ENCODE measurements at regions not wholly inside any gene's neighbourhood (a gene's known extent, or its start where the extent isn't known, plus 50 kb on each side); places are given as distances from the start of the nearest gene placed in this dataset.
"Not testable (repeated sequence)": the region's sequence is repeated elsewhere in the genome, so short reads cannot be mapped to it uniquely, and the experiment has no call there.

DNA sequence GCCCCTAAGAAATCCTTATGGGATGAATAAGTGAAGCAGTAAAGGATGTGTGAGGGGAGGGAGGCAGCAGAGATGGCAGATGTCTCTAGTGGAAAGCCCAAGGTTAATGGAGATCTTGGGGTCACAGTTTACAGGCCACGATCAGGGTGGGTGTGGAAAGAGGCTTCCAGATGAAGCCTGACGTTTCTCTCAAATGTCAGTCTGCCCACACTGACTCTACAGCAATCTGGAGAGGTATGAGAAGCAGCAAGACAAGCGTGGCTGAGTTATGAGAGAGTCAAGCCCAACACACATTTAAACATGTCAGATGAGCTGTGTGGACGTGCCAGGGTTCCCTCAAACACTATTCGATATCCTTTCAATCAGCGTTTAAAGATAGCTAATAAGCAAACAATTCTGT, 308.2 kb downstream of the BCL2L11 start:
- H3K27me3 ChIP-seq (replicated peaks in 1 of 4; ENCODE audit: control insufficient read depth in 3 of 4, extremely low read depth in 1 of 4, insufficient read depth in 3 of 4, low read length in 3 of 4); H3K9ac ChIP-seq (replicated peaks in 1 of 4; ENCODE audit: extremely low read depth in 1 of 4, low read depth in 3 of 4, low read length in 3 of 4); H4K91ac ChIP-seq (replicated peaks; ENCODE audit: insufficient read length, low read length); H2BK15ac ChIP-seq (ENCODE audit: low read length); H4K20me1 ChIP-seq (replicated peaks in 1 of 2; ENCODE audit: control insufficient read depth in 1 of 2, insufficient read depth in 2 of 2, low read length in 2 of 2); H3K4me2 ChIP-seq (ENCODE audit: insufficient read depth in 1 of 2, low read depth in 2 of 2, low read length in 2 of 2); H2AFZ ChIP-seq (ENCODE audit: low read length); H3K4me1 ChIP-seq (replicated peaks in 1 of 4; ENCODE audit: control insufficient read depth in 3 of 4, insufficient read depth in 4 of 4, low read length in 3 of 4); H3K4ac ChIP-seq (replicated peaks; ENCODE audit: insufficient read length, low read depth, low read length); H3K27ac ChIP-seq (ENCODE audit: low read depth, low read length); H3K14ac ChIP-seq (ENCODE audit: insufficient read length); CTCF ChIA-PET (ENCODE audit: partially characterized antibody); H2BK12ac ChIP-seq (ENCODE audit: low read depth, low read length); H3K79me2 ChIP-seq (ENCODE audit: control insufficient read depth in 1 of 2, insufficient read depth in 2 of 2, low read length in 2 of 2); H2BK120ac ChIP-seq (replicated peaks; ENCODE audit: low read depth, low read length); H2BK5ac ChIP-seq (ENCODE audit: low read depth, low read length); DNase-seq (ENCODE audit: low read depth in 1 of 2, low spot score in 2 of 2); H3K56ac ChIP-seq (replicated peaks; ENCODE audit: insufficient read length, low read depth, low read length); H4K8ac ChIP-seq (ENCODE audit: extremely low read depth, insufficient read depth, low read length); H3K23ac ChIP-seq (ENCODE audit: insufficient read length); FAIRE-seq; H3K4me3 ChIP-seq (ENCODE audit: extremely low read depth in 1 of 4, insufficient read depth in 2 of 4, low read depth in 3 of 4, low read length in 4 of 4); POLR2A ChIA-PET (ENCODE audit: partially characterized antibody); H3K79me1 ChIP-seq (ENCODE audit: low read depth, low read length); H3K9me3 ChIP-seq (ENCODE audit: insufficient read depth in 2 of 2, low read depth in 1 of 2, low read length in 1 of 2); H3K18ac ChIP-seq (ENCODE audit: extremely low read depth, low read length); H4K5ac ChIP-seq (ENCODE audit: insufficient read length, low read depth, low read length); H2AK5ac ChIP-seq (ENCODE audit: low read depth, low read length); H2BK20ac ChIP-seq (ENCODE audit: low read length); H3K23me2 ChIP-seq (ENCODE audit: low read depth, low read length); H3K36me3 ChIP-seq (ENCODE audit: control insufficient read depth in 2 of 4, insufficient read depth in 4 of 4, low read length in 3 of 4): not testable (repeated sequence)
- WGBS, 2 experiments (ENCODE audit: extremely low coverage in 1 of 2, insufficient coverage in 1 of 2, insufficient read length in 1 of 2, insufficient replicate concordance in 2 of 2, low coverage in 1 of 2, low lambda C conversion rate in 2 of 2, missing lambda C conversion rate in 1 of 2): 95% methylated on average over 6 of the region's 6 CpGs; no CpG with 5 or more reads in 1 of the 2 experiments

GRCh38 chr2:111429353-111429752, 308.6 kb downstream of the BCL2L11 start:
- H2BK12ac ChIP-seq (ENCODE audit: low read depth, low read length); H2AFZ ChIP-seq (ENCODE audit: low read length); H4K91ac ChIP-seq (replicated peaks; ENCODE audit: insufficient read length, low read length); H3K79me1 ChIP-seq (ENCODE audit: low read depth, low read length); H2BK20ac ChIP-seq (ENCODE audit: low read length); H3K79me2 ChIP-seq (ENCODE audit: control insufficient read depth in 1 of 2, insufficient read depth in 2 of 2, low read length in 2 of 2); H3K18ac ChIP-seq (ENCODE audit: extremely low read depth, low read length); FAIRE-seq; H3K4me1 ChIP-seq (replicated peaks in 1 of 4; ENCODE audit: control insufficient read depth in 3 of 4, insufficient read depth in 4 of 4, low read length in 3 of 4); H3K23ac ChIP-seq (ENCODE audit: insufficient read length); H3K27ac ChIP-seq (ENCODE audit: low read depth, low read length); H3K27me3 ChIP-seq (replicated peaks in 1 of 4; ENCODE audit: control insufficient read depth in 3 of 4, extremely low read depth in 1 of 4, insufficient read depth in 3 of 4, low read length in 3 of 4); H2BK120ac ChIP-seq (replicated peaks; ENCODE audit: low read depth, low read length); POLR2A ChIA-PET (ENCODE audit: partially characterized antibody); H2AK5ac ChIP-seq (ENCODE audit: low read depth, low read length); H3K9ac ChIP-seq (replicated peaks in 1 of 4; ENCODE audit: extremely low read depth in 1 of 4, low read depth in 3 of 4, low read length in 3 of 4); H3K4ac ChIP-seq (replicated peaks; ENCODE audit: insufficient read length, low read depth, low read length); H2BK15ac ChIP-seq (ENCODE audit: low read length); H3K4me3 ChIP-seq (ENCODE audit: extremely low read depth in 1 of 4, insufficient read depth in 2 of 4, low read depth in 3 of 4, low read length in 4 of 4); H3K14ac ChIP-seq (ENCODE audit: insufficient read length); H3K56ac ChIP-seq (replicated peaks; ENCODE audit: insufficient read length, low read depth, low read length); H4K8ac ChIP-seq (ENCODE audit: extremely low read depth, insufficient read depth, low read length); H3K36me3 ChIP-seq (ENCODE audit: control insufficient read depth in 2 of 4, insufficient read depth in 4 of 4, low read length in 3 of 4); H4K5ac ChIP-seq (ENCODE audit: insufficient read length, low read depth, low read length); DNase-seq (ENCODE audit: low read depth in 1 of 2, low spot score in 2 of 2); H3K4me2 ChIP-seq (ENCODE audit: insufficient read depth in 1 of 2, low read depth in 2 of 2, low read length in 2 of 2); H4K20me1 ChIP-seq (replicated peaks in 1 of 2; ENCODE audit: control insufficient read depth in 1 of 2, insufficient read depth in 2 of 2, low read length in 2 of 2); H3K23me2 ChIP-seq (ENCODE audit: low read depth, low read length); H2BK5ac ChIP-seq (ENCODE audit: low read depth, low read length); CTCF ChIA-PET (ENCODE audit: partially characterized antibody); H3K9me3 ChIP-seq (ENCODE audit: insufficient read depth in 2 of 2, low read depth in 1 of 2, low read length in 1 of 2): not testable (repeated sequence)
- whole genome bisulfite sequencing, 2 experiments (ENCODE audit: extremely low coverage in 1 of 2, insufficient coverage in 1 of 2, insufficient read length in 1 of 2, insufficient replicate concordance in 2 of 2, low coverage in 1 of 2, low lambda C conversion rate in 2 of 2, missing lambda C conversion rate in 1 of 2): 77% methylated on average over 6 of the region's 8 CpGs; no CpG with 5 or more reads in 1 of the 2 experiments

All from H1 (cell line).